HG03045 (cell line): ENCODE measurements at regions not wholly inside any gene's neighbourhood (a gene's known extent, or its start where the extent isn't known, plus 50 kb on each side); places are given as distances from the start of the nearest gene placed in this dataset.

Source experiments
- ATAC-seq: cut with Tn5 transposase; IDR thresholded peaks from one replicate; pipeline ENCODE4 v1.9.1; 2021; ENCODE audit warnings: mild to moderate bottlenecking, moderate library complexity; ENCODE audit not compliant: unreplicated experiment

DNA sequence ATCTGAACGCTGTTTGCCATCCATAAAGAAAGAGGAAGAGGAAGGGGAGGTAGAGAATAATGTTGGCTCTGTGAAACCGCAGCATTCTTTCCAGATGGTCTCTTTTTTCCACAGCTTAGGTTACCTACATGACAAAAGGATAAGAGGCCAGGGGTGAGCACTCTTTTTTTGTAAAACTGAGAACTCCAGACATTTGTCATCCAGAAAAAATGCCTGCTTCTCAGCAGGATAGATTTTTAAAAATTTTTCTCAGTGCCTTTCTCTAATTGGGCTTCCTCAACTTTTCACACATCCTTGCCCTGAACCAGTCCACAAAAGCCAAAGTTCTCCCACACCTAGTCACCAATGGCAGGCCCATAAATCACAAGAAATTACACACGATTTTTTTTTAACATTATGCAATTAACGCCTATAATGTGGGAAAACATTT, 158.1 kb upstream of the TENM3 start:
- no peak for ATAC-seq

DNA sequence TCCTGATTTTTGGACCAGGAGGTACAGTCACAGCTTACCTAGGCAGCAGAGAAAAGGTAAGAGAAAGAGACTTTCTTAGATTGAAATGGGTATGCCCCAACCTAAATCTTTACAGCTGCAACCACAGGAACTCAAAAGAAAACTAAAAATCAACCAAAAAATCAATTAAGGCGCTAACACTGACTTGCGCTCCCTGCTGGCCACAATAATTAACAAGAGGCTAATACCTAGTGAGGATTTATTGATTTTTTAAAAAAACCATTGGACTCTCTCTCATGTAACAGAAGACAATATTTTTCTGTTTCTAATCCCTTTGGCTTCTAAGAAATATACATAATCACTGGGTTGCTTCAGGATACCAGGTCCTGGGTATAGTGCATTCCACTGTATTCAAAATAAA, 153.9 kb upstream of the TENM3 start:
- no peak for ATAC-seq

DNA sequence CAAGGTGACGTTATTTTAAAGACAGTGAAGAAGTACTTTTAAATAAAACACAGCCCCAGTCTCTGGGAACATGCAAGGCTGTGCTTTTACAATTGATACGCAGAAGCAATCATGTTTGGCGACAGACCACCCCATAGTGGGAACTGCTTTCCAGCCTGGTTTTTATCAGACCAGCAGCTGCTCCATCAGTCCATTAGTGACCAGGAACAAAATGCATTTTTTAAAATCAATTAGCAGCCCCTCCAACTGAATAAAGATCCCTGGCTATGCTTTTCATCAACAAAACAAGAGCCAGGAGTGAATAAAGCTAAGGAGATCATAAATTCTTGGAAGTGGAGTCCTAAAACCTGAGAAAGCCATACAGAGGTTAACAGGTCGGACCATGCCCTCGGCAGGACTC, 153.0 kb upstream of the TENM3 start:
- no peak for ATAC-seq

DNA sequence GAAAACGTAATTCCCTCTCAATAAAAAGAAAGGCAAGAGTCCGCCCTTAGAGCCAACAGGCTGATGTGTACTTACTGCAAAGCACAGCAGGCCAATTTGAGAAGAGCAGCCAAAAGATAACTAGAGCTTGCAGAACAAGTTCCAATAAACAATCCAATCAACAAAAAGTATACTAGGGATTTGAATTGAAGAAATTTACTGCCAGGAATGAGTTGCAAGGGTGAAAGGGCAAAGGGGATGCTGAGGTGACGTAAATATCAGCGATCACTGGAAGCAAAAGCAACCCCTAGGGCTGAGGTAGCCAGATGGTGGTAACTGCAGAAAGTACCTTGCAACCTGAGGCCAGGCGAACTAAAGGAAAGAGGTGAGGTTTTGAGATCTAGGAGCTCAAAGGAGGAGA, 152.1 kb upstream of the TENM3 start:
- ATAC-seq, result no peak

DNA sequence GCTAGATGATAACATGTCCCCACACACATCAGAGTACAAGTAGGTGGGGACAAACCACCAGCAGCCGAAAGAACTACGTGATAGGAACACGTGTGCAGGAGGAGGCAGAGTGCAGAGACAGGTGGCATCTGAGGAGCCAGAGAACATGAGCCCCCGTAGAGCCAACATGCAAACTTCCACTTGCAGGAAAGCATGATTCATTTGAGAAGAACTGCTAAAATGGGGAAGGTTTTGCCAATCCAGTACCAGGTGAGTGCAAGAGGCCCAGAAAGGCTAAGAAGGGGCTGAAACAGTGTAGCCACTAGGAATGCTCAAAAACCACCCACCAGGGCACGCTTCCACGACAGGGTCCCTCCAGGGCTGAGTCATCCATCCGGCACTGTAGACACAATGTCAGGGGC, 149.8 kb upstream of the TENM3 start:
- ATAC-seq, result no peak

DNA sequence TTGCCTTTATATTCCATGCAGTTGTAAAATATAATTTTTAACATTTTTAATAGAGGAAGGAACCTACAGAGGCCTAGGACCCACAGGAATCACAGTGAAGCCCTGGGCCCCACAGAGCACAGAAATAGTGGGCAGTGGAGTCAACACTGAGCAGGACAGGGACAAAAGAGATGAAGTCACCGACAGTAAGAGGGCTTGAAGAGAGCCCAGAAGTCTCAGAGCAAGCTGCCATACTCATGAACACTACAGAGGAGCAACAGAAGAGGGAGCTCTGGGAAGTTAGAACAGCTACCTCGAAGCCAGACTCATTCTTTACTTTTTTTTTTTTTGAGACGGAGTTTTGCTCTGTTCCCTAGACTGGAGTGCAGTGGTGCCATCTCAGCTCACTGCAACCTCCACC, 149.3 kb upstream of the TENM3 start:
- ATAC-seq, result no peak

DNA sequence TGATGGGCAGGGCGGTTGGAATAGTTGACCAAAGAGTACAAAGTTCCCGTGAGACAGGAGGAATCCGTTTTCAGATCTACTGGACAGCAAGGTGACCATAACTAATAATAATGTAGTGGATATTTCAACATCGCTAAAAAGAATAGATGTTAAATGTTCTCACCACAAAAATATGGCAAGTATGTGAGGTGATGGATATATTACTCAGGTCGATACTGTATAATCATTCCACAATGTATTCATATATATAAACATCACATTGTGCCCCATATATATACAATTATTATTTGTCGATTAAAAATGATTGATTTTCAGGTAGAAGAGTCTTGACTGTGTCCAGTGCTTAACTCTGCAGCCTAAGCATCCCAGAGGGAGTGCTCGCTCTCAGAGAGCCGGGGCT, 141.6 kb upstream of the TENM3 start:
- no peak for ATAC-seq

DNA sequence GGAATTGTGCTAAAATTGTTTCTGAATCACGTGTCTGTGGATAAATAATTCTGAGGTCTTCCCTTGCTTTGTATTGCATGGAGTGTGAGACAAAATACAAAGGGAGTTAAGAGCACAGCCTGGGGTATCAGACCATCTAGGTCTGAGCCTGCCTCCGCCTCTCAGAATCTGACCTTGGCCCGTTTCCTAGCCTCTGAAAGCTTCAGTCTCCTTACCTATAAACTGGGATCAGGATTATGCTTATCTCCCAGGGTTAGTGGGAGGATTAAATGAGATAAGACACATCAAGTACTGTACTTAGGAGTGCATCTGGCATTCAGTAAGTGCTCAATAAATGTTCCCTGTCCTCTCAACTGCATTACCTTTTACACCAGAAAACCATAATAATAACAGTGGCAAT, 140.6 kb upstream of the TENM3 start:
- ATAC-seq, result no peak

DNA sequence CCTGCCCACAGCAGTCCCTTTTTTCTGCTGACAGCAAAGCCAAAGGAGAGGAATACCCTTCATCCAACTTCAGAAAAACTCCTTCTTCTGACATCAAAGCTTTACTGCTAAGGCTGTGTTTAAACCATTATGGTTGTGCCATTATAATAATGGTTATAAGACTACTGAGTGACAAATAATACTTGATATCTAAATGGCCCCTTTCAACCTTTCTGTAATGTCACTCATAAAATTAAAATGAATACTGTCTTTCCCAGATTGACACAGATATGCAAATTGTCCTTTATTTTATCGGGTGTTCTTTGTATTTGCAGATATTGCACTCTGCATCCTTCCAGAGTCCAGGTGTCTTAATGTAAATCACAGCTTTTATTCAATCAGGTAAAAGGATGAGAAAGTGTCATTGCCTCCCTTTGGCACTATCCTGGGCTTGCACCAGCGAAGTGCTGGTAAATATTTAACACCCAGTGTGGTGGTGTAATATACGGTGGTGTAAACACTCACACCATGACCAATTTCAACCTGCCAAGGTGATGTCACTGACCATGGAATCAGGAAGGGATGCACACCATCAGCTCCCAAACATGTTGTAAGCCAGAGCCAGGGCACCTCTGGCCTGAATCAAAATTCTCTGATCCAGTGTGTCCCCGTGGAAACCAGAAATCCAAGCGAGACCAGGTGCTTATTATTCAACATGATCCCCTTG, 139.4 kb upstream of the TENM3 start:
- ATAC-seq, result no peak

DNA sequence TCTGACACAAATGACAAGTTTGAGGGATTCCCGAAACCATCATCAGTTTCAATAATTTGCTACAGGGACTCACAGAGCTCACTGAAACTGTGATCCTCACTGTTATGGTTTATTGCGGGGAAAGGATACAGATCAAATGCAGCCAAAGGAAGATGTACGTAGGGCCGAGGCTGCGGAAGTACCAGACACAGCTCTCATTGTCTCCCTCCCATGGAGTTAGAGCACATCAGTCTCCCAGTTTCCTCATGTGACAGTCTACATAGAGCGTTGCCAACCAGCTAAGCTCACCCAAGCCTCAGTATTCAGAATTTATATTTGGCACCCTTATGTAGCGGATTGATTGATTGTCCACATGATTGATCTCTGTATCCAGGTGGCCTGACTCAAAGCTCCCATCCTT, 137.8 kb upstream of the TENM3 start:
- no peak for ATAC-seq

DNA sequence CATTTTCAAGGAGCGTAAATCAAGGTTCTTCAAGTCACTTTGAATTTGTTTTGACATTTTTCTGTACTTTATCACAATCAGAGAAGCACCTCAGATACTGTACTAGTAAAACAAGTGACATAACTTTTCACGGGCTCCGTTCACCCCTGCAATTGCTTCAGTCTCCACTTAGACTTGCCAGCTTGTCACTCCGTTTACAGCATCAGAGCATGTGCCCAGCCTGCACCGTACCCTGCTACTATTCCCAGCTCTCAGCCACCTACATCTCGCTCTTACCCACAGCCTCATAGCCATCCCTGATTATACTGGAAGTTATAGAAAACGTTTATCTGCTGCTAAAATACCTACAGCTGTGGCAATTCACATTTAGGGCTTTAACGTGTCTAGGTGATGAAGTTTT, 135.3 kb upstream of the TENM3 start:
- ATAC-seq, result no peak

DNA sequence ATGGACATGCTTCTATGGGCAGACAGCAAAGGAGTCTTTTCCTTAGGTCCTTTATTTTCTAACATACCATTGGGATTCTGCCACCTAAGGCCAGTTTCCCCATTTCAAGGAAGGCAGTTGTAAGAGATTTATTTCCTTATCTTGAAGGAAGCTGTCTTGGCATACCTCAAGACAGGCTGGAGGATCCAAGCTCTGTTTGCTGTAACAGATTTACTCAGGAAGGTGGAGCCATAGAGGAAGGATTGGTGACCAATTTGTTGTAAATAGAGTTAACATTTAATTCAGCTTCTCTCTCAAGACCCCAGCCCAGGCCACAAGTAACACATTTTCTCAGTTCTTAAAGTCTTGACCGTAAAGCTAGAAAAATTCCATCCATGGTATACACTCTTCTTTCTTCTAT, 131.6 kb upstream of the TENM3 start:
- no peak for ATAC-seq

DNA sequence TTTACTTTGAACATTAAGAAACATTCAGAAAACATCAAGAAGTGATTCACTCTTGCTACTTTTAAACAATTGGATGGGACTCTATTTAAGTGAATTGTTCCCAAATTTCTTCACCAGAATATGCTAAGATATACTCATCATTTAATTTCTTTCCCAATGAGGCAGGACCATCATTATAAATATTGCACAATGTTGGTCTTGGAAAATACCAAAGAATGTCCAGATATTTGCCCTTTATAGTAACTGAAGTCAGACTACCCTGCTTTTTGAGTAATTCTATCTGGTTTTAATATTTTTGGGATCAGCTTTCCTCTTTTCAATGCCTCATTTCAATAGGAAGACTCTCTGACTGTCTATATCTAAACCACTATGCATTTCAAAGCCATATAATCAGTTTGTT, 129.4 kb upstream of the TENM3 start:
- no peak for ATAC-seq

DNA sequence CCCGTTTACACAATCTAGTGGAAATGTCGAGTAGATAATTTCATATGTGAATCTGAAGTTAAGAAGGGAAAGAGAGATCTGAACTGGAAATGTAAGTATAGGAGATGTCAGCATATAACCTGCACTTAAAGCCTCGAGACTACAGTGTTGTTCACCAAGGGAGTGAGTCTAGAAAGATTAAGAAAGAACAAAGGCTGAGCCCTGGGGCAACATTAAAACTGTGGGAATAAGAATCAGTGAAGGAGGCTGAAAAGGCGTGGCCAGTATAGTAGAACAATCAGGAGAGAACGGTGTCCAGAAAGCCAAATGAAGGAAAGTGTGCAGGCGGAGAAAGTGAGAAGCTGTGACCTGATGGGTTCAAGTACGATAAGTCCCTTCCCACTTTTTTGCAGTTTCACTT, 118.8 kb upstream of the TENM3 start:
- no peak for ATAC-seq

DNA sequence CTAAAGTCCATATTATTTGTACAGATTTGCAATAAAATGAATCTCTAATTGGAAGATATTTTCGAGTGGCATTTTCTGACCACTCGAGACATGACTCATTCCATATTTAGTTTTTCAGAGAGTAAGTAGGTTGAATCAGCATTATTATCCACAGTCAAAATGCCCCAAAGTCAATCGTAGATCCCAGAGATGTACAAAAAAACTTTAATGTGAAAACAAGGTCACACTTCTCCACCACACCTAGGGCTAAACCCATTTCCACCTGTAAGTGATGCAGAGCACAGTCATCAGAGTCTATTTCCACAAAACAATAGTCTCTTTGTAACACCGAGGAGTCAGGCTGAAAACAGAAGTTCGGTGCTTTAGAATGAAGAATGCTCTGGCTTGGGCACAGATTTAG, 117.1 kb upstream of the TENM3 start:
- ATAC-seq, result no peak

DNA sequence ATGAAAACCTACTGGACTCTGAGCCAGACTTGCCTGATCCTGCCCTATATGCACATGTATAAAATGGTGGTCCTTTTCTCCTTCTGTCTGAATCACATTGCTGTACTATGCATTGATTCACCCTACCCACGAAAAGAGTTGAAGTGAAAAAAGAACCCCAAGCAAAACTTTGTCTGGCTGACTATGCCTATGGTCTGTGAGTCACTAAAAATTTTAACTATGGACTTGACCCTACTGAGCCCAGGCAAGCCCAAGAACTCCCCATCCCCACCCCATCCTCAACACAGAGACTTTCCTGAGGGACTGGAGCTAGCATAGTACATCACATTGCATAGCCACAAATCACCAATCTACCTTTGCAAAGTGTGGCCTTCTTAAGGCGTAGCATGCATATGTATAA, 116.6 kb upstream of the TENM3 start:
- ATAC-seq, result no peak

DNA sequence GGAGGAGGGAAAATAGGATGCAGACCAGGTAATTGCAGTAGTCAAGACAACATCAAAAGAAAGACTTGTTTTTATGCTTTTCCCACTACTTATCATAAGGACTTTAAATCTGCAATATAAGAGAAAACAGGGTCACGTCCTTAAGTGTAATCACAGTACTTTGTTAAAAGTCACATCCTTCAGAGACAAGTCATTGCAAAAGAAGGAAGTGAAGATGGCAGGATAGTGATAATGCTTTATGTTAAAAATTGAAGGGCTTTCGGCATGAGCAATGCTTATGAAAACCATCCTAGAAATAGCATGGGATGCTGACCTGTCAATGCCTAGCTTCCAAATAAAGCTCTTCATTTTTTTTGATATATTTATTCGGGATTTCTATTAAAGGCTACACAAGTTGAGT, 110.2 kb upstream of the TENM3 start:
- ATAC-seq, result no peak

DNA sequence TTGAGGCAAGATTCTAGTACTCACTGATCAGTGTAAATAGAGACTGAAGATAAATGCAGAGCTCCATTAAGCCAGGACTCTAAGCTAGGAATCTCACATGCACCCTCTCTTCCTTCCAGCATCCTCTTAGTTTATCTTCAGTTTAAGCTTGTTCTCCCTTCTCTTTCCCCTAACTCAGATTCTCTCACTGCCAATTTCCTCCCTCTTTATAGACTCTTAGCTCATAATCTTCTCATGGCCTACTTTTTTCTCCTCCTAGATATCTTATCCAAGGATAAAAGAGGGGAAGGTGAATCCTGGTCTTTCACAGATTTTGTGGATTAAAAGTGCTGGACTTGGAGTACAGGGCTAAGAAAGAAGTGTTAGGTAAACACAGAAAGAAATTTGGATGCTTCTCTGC, 108.9 kb upstream of the TENM3 start:
- ATAC-seq, result no peak

DNA sequence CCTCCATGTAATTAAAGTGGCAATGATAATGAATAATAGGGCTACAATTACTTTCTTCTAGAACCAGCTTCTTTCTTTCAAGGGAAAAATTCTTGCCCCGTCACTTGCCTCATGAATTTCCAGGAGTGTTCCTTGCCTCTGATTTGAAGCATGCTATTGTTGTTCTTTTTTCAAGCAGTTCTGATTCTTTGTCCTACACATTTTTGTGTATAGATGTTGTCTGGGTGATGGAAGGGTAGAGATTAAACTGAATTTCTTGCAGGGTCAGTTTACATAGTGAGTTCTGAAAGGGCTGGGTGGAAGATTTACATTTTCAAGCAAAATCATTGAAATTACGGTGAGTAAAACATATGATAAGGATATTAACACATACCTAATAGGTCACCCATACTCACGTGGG, 107.0 kb upstream of the TENM3 start:
- ATAC-seq, result no peak

DNA sequence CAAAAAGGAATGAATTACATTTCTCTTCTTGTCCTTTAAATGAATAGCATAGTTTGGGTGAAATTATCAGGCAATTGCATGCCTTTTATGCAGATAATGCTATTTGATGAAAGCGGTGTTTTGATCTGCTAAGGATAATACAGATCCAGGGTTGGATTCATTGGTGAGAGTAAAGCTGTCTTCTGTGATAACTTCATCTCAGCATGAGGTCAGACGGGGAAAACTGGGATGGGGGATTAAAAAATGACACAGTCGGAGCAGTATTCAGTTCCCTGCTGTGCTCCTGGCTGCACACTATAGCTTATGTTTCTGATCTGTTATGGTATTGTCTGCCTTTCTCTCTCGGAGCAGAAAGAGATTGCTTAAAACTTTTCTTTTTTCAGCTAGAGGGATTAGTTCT, 105.9 kb upstream of the TENM3 start:
- ATAC-seq, result no peak

DNA sequence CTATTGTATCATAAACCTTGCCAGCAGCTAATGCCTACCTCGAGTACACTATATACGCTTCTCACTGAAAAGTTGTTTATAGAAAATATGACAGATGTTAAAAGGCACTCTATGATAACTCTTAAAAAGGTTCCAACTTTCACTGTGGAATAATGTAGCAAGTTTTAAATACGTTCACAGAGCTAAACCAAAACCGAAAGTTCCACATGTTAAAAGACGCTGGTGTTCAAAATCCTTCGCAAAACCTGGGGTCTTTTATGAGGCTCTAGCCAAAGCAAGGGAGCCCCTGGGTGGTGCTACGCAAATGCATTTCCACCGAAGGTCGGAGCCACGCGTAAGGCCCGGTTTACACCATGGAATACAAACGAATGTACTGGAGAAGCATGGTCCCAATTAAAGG, 103.7 kb upstream of the TENM3 start:
- no peak for ATAC-seq

DNA sequence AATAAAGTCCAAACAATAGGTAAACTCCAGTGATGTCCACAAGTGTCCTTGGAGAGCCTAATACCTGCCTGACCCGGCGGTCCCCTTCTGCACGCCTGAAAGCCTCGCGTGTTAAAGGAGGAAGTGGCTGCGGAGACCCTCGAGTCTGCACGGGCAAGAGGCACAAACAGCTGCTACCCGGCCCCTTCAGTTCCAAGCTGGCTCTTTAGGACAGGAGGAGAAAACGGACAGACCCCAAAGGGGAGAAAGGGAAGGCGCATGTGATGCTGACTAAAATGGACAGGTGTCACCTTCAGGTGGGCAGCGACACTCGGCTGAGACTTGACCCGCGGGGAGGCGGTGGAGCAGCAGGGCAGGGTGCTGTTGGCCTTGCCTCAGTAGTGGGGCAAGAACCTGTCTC, 102.7 kb upstream of the TENM3 start:
- no peak for ATAC-seq

DNA sequence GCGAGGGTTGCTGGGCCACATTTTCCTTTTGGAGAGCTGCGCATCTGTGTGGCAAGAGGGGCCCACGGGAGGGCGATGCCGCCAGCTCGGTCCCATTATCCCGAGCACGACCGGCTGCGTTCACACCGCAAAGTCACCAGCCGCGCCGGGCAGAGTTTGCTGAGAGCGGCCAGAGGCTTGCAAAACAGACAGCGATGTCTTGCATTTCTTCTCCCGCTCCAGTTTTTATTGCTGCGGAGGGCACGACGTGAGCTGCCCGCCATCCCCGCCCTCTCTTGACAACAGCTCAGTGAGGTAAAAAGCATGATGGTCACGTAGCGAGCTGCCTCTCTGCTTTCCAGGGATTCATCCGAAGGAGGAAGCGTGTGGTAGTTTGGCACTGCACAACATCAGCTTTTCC, 102.1 kb upstream of the TENM3 start:
- no peak for ATAC-seq
